Progenitor cell of endocrine pancreas (in vitro differentiated cells): ENCODE measurements at regions not wholly inside any gene's neighbourhood (a gene's known extent, or its start where the extent isn't known, plus 50 kb on each side); places are given as distances from the start of the nearest gene placed in this dataset.

ENCODE experiments used
- DNase-seq: peaks from one replicate; pipeline ENCODE4 v3.0.0; 2021; ENCODE audit warnings: low spot score; ENCODE audit not compliant: unreplicated experiment
- H3K27ac Mint-ChIP-seq: 2 replicates; pipeline ENCODE4 v1.8.0; 2021; ENCODE audit warnings: mild to moderate bottlenecking, moderate library complexity, mixed read lengths
- H3K27me3 Mint-ChIP-seq: 2 replicates; pipeline ENCODE4 v1.8.0; 2021; ENCODE audit warnings: mixed read lengths
- H3K36me3 Mint-ChIP-seq: 2 replicates; pipeline ENCODE4 v1.8.0; 2022; ENCODE audit warnings: mixed read lengths; ENCODE audit not compliant: insufficient read depth
- H3K4me1 Mint-ChIP-seq: 2 replicates; pipeline ENCODE4 v1.8.0; 2021; ENCODE audit warnings: low read depth, mixed read lengths
- H3K4me3 Mint-ChIP-seq: 2 replicates; pipeline ENCODE4 v1.8.0; 2021; ENCODE audit warnings: low read depth, mild to moderate bottlenecking, moderate library complexity, mixed read lengths
- H3K9me3 Mint-ChIP-seq: 2 replicates; pipeline ENCODE4 v1.8.0; 2021; ENCODE audit warnings: low read depth, mixed read lengths
- CTCF ChIP-seq: fragments of 200-600 bp; sonication (generic); IDR thresholded peaks from one replicate; pipeline ENCODE4 v1.5.0; 2021; ENCODE audit warnings: antibody characterized with exemption, mild to moderate bottlenecking; ENCODE audit not compliant: unreplicated experiment

- peaks cover 18% of the 10 kb centered on the region for H3K9me3 Mint-ChIP-seq
- TF ChIP-seq CTCF, result no peak
- no peaks in the 10 kb centered on the region for H3K27me3 Mint-ChIP-seq
- peaks cover 1% of the 10 kb centered on the region for H3K36me3 Mint-ChIP-seq
- H3K4me1 Mint-ChIP-seq, result peaks cover 3% of the 10 kb centered on the region
- H3K27ac Mint-ChIP-seq, result no peak overlapping the region
- H3K4me3 Mint-ChIP-seq, result no peak overlapping the region
- no peak for DNase-seq
Observed at GRCh38 chr4:186848437-186848836, 124.8 kb upstream of the FAT1 start.

GRCh38 chr4:186851291-186852072, 127.8 kb upstream of the FAT1 start:
- Mint-ChIP-seq H3K27ac (no peak overlapping the region), H3K36me3 (peaks cover 1% of the 10 kb centered on the region), H3K27me3 (no peaks in the 10 kb centered on the region), H3K4me3 (no peak overlapping the region), H3K4me1 (no peaks in the 10 kb centered on the region), H3K9me3 (peaks cover 18% of the 10 kb centered on the region)
- DNase-seq, result no peak
- no peak for TF ChIP-seq CTCF

- Mint-ChIP-seq H3K4me1 (no peaks in the 10 kb centered on the region), H3K9me3 (peaks cover 18% of the 10 kb centered on the region), H3K4me3 (no peak overlapping the region), H3K27me3 (no peaks in the 10 kb centered on the region), H3K36me3 (peaks cover 1% of the 10 kb centered on the region), H3K27ac (no peak overlapping the region)
- no peak for TF ChIP-seq CTCF
- no peak for DNase-seq
Observed at GRCh38 chr4:186852073-186852420, 128.4 kb upstream of the FAT1 start.

- Mint-ChIP-seq H3K36me3 (peaks cover 1% of the 10 kb centered on the region), H3K4me1 (no peaks in the 10 kb centered on the region), H3K27me3 (no peaks in the 10 kb centered on the region), H3K27ac (no peak overlapping the region), H3K9me3 (peaks cover 18% of the 10 kb centered on the region), H3K4me3 (no peak overlapping the region)
- TF ChIP-seq CTCF, result no peak
- no peak for DNase-seq
Observed at GRCh38 chr4:186852964-186853391, 129.3 kb upstream of the FAT1 start.

- peaks cover 1% of the 10 kb centered on the region for H3K36me3 Mint-ChIP-seq
- TF ChIP-seq CTCF, result no peak
- no peak overlapping the region for H3K27ac Mint-ChIP-seq
- peaks cover 18% of the 10 kb centered on the region for H3K9me3 Mint-ChIP-seq
- no peak for DNase-seq
- H3K4me3 Mint-ChIP-seq, result no peak overlapping the region
- no peaks in the 10 kb centered on the region for H3K4me1 Mint-ChIP-seq
- no peaks in the 10 kb centered on the region for H3K27me3 Mint-ChIP-seq
Observed at GRCh38 chr4:186854256-186854655, 130.6 kb upstream of the FAT1 start.
